HEK293 (cell line): ENCODE measurements at regions not wholly inside any gene's neighbourhood (a gene's known extent, or its start where the extent isn't known, plus 50 kb on each side); places are given as distances from the start of the nearest gene placed in this dataset.

Experiments
- CTCF ChIA-PET: fragments of 350-600 bp; formaldehyde crosslinking; extraction: SDS; loops from one replicate; lab custom pipeline; 2021; ENCODE audit warnings: antibody characterized with exemption; lab: Yijun Ruan, JAX
- POLR2A ChIA-PET: fragments of 300-600 bp; formaldehyde crosslinking; extraction: SDS; loops from one replicate; lab custom pipeline; 2020; ENCODE audit warnings: antibody characterized with exemption, inconsistent platforms; lab: Yijun Ruan, JAX
- H3K27ac ChIP-seq: fragments of 200-500 bp; sonication (Bioruptor generic); 2 replicates; pipeline ENCODE4 v1.5.1; 2014; ENCODE audit warnings: low read depth, low read length, control low read depth, inconsistent platforms; ENCODE audit errors: extremely low read depth
- H3K36me3 ChIP-seq, 2 experiments: fragments of 200-500 bp in 1 of 2; sonication (Bioruptor generic) in 1 of 2; 1 replicate in 1 of 2; 2 replicates in 1 of 2; pipeline ENCODE4 v1.5.1; 2014 to 2017; ENCODE audit warnings: inconsistent platforms in 2 of 2, low read length in 2 of 2; ENCODE audit not compliant: control insufficient read depth in 2 of 2, insufficient read depth in 1 of 2
- H3K4me1 ChIP-seq: fragments of 200-500 bp; sonication (Bioruptor generic); 2 replicates; pipeline ENCODE4 v1.5.1; 2014; ENCODE audit warnings: mild to moderate bottlenecking, low read length, inconsistent platforms; ENCODE audit not compliant: control insufficient read depth, insufficient read depth
- H3K4me3 ChIP-seq: 2 replicates; pipeline ENCODE4 v1.5.1; 2011; ENCODE audit warnings: low read depth, mild to moderate bottlenecking, control low read depth, low read length, moderate library complexity
- H3K9me3 ChIP-seq: fragments of 200-500 bp; sonication (Bioruptor generic); 2 replicates; pipeline ENCODE4 v1.5.1; 2014; ENCODE audit warnings: low read depth, low read length, inconsistent platforms; ENCODE audit not compliant: control insufficient read depth, insufficient read depth
- GFI1B ChIP-seq: fragments of 450-650 bp; formaldehyde crosslinking; IDR thresholded peaks from 2 replicates; pipeline ENCODE4 v1.5.1; 2016; ENCODE audit warnings: missing biosample characterization, missing genetic modification characterization
- OSR2 ChIP-seq: fragments of 450-650 bp; formaldehyde crosslinking; IDR thresholded peaks from 2 replicates; pipeline ENCODE4 v1.5.1; 2016; ENCODE audit warnings: missing biosample characterization, missing genetic modification characterization
- SALL2 ChIP-seq: fragments of 450-650 bp; formaldehyde crosslinking; IDR thresholded peaks from 2 replicates; pipeline ENCODE4 v1.5.0; 2017; ENCODE audit warnings: missing biosample characterization, mild to moderate bottlenecking, missing genetic modification characterization, borderline replicate concordance
- ZBTB1 ChIP-seq: fragments of 450-650 bp; formaldehyde crosslinking; IDR thresholded peaks from 2 replicates; pipeline ENCODE4 v1.5.1; 2016; ENCODE audit warnings: missing biosample characterization, missing genetic modification characterization
- ZBTB10 ChIP-seq: fragments of 450-650 bp; formaldehyde crosslinking; IDR thresholded peaks from 2 replicates; pipeline ENCODE4 v1.5.1; 2016; ENCODE audit warnings: missing biosample characterization, missing genetic modification characterization
- ZNF174 ChIP-seq: fragments of 450-650 bp; formaldehyde crosslinking; IDR thresholded peaks from 2 replicates; pipeline ENCODE4 v1.5.0; 2017; ENCODE audit warnings: missing biosample characterization, mild to moderate bottlenecking, missing genetic modification characterization
- ZNF239 ChIP-seq: fragments of 450-650 bp; formaldehyde crosslinking; IDR thresholded peaks from 2 replicates; pipeline ENCODE4 v1.5.1; 2016; ENCODE audit warnings: missing biosample characterization, missing genetic modification characterization
- ZNF354C ChIP-seq: fragments of 450-650 bp; formaldehyde crosslinking; IDR thresholded peaks from 2 replicates; pipeline ENCODE4 v1.5.1; 2016; ENCODE audit warnings: missing biosample characterization, missing genetic modification characterization, low read depth, borderline replicate concordance
- ZNF366 ChIP-seq: fragments of 450-650 bp; formaldehyde crosslinking; conservative IDR thresholded peaks from 2 replicates; pipeline ENCODE4 v1.5.1; 2016; ENCODE audit warnings: missing biosample characterization, missing genetic modification characterization
- ZNF37A ChIP-seq: fragments of 450-650 bp; IDR thresholded peaks from 2 replicates; pipeline ENCODE4 v1.5.1; 2018; ENCODE audit warnings: missing biosample characterization, missing genetic modification characterization
- ZNF449 ChIP-seq: fragments of 450-650 bp; formaldehyde crosslinking; IDR thresholded peaks from 2 replicates; pipeline ENCODE4 v1.5.1; 2017; ENCODE audit warnings: missing biosample characterization, mild to moderate bottlenecking, missing genetic modification characterization, moderate library complexity
- ZNF473 ChIP-seq: fragments of 450-650 bp; formaldehyde crosslinking; IDR thresholded peaks from 2 replicates; pipeline ENCODE4 v1.5.1; 2017; ENCODE audit warnings: missing biosample characterization, missing genetic modification characterization
- ZNF610 ChIP-seq: fragments of 450-650 bp; formaldehyde crosslinking; IDR thresholded peaks from 2 replicates; pipeline ENCODE4 v1.5.1; 2016; ENCODE audit warnings: missing biosample characterization, missing genetic modification characterization, borderline replicate concordance
- ZNF624 ChIP-seq: fragments of 450-650 bp; formaldehyde crosslinking; IDR thresholded peaks from 2 replicates; pipeline ENCODE4 v1.5.1; 2017; ENCODE audit warnings: missing biosample characterization, missing genetic modification characterization
- ZNF626 ChIP-seq: fragments of 450-650 bp; sonication (Bioruptor Pico); formaldehyde crosslinking; IDR thresholded peaks from 2 replicates; pipeline ENCODE4 v1.5.1; 2018; ENCODE audit warnings: missing biosample characterization, missing genetic modification characterization, inconsistent platforms
- TF ChIP-seq, protein P1 (sequence below): fragments of 450-650 bp; formaldehyde crosslinking; optimal IDR thresholded peaks from 2 replicates; pipeline ENCODE3; 2016; ENCODE audit warnings: missing biosample characterization, mild to moderate bottlenecking, missing genetic modification characterization

GRCh38 chr6:55977959-55978665 is 102.7 kb upstream of the BMP5 start:
- no peak for TF ChIP-seq ZNF354C (tag by site-specific recombination)
- TF ChIP-seq ZNF366 (tag by site-specific recombination) = no peak
- no peak for TF ChIP-seq ZNF626 (tag by site-specific recombination)
- TF ChIP-seq ZNF37A (tag by site-specific recombination) = no peak
- no peak for TF ChIP-seq ZNF624
- TF ChIP-seq ZBTB1 = no peak
- no peak for TF ChIP-seq GFI1B
- TF ChIP-seq ZBTB10 = no peak
- TF ChIP-seq, protein P1, sequence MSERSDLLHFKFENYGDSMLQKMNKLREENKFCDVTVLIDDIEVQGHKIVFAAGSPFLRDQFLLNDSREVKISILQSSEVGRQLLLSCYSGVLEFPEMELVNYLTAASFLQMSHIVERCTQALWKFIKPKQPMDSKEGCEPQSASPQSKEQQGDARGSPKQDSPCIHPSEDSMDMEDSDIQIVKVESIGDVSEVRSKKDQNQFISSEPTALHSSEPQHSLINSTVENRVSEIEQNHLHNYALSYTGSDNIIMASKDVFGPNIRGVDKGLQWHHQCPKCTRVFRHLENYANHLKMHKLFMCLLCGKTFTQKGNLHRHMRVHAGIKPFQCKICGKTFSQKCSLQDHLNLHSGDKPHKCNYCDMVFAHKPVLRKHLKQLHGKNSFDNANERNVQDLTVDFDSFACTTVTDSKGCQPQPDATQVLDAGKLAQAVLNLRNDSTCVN (tag by site-specific recombination) = no peak
- no peak for TF ChIP-seq ZNF610 (tag by site-specific recombination)
- H3K4me3 ChIP-seq = no peak overlapping the region
- CTCF ChIA-PET = interaction anchor here (0.5 to 3.5 kb wide), 12 partner anchors 9 to 732 kb away, joined by 3 to 81 read pairs (median 4); no protein-coding TSS in a partner anchor
- no peaks in the 10 kb centered on the region for H3K36me3 ChIP-seq
- H3K9me3 ChIP-seq = no peaks in the 10 kb centered on the region
- no peak overlapping the region for H3K27ac ChIP-seq
- POLR2A ChIA-PET = no interaction called here
- H3K4me1 ChIP-seq = no peaks in the 10 kb centered on the region

DNA sequence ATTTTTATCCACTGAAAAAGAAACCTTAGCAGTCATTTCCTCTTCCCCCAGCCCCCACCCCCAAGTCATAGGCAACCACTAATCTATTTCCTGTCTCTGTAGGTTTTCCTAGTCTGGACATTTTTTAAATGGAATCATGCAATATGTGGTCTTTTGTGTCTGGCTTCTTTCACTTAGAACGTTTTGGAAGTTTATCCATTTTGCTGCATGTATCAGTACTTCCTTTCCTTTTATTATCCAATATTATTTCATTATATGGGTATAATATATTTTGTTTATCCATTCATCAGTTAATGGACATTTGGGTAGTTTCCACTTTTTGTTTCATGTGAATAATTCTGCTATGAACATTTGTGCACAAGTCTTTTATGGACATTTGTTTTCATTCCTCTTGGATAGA is 99.3 kb upstream of the BMP5 start:
- no peak overlapping the region for H3K4me3 ChIP-seq
- no peaks in the 10 kb centered on the region for H3K36me3 ChIP-seq
- TF ChIP-seq ZNF239 (tag by site-specific recombination) = no peak
- ChIA-PET POLR2A (no interaction called here), CTCF (no interaction called here)
- no peaks in the 10 kb centered on the region for H3K9me3 ChIP-seq
- no peak overlapping the region for H3K27ac ChIP-seq
- H3K4me1 ChIP-seq = peaks cover 8% of the 10 kb centered on the region

- Histone ChIP-seq H3K4me3 (no peak overlapping the region), H3K27ac (no peak overlapping the region)
- CTCF ChIA-PET = interaction anchor here (0.6 kb wide), 1 partner anchor 87 kb away, joined by 3 read pairs; no protein-coding TSS in a partner anchor
- no peak for TF ChIP-seq OSR2 (tag by site-specific recombination)
- no peak for TF ChIP-seq ZNF626 (tag by site-specific recombination)
- no peak for TF ChIP-seq ZNF449 (tag by site-specific recombination)
- TF ChIP-seq ZNF610 (tag by site-specific recombination) = no peak
- TF ChIP-seq ZNF174 (tag by site-specific recombination) = no peak
- TF ChIP-seq ZNF473 (tag by site-specific recombination) = no peak
- no peak for TF ChIP-seq SALL2
- TF ChIP-seq, all 188 proteins: peak for 0
- Histone ChIP-seq H3K9me3 (no peaks in the 10 kb centered on the region), H3K36me3 (no peaks in the 10 kb centered on the region), H3K4me1 (peaks cover 11% of the 10 kb centered on the region)
- POLR2A ChIA-PET = no interaction called here
These were observed 96.7 kb upstream of the BMP5 start for GRCh38 chr6:55972091-55972490.
